Stimulated activated CD8-positive, alpha-beta memory T cell treated with anti-CD3 and anti-CD28 coated beads, Interleukin-15, amount 100 ng/mL, for 48 hours (primary cell): ENCODE measurements at regions not wholly inside any gene's neighbourhood (a gene's known extent, or its start where the extent isn't known, plus 50 kb on each side); places are given as distances from the start of the nearest gene placed in this dataset.

Experiments
- DNase-seq, 2 donors: peaks; one replicate each; pipeline ENCODE4 v3.0.0-alpha.2; 2020; ENCODE audit warnings: low read depth in 2 of 2

- no peak for DNase-seq
Measured at GRCh38 chr13:75050419-75051046, 431.4 kb downstream of the TBC1D4 start.

GRCh38 chr13:75049735-75050335 lies 432.1 kb downstream of the TBC1D4 start:
- DNase-seq: no peak

DNA sequence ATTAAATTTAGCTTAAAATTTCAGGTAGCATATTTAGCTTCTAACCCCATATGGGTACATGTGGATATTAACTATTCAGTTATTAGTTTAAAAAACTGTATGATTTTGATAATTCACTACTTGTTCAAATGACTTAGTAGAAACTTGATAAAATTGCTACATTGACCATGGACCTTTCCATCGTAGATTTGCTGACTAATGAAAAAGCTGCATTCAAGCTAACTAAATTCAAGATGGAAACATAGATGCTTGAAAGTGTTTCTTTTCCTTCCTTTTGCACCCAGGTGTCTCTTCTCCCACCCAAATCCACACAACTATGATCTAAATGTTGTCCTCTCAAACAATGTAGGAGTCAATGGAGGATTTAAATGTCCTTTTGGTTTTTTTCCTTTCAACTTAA lies 439.2 kb downstream of the TBC1D4 start:
- no peak for DNase-seq

DNA sequence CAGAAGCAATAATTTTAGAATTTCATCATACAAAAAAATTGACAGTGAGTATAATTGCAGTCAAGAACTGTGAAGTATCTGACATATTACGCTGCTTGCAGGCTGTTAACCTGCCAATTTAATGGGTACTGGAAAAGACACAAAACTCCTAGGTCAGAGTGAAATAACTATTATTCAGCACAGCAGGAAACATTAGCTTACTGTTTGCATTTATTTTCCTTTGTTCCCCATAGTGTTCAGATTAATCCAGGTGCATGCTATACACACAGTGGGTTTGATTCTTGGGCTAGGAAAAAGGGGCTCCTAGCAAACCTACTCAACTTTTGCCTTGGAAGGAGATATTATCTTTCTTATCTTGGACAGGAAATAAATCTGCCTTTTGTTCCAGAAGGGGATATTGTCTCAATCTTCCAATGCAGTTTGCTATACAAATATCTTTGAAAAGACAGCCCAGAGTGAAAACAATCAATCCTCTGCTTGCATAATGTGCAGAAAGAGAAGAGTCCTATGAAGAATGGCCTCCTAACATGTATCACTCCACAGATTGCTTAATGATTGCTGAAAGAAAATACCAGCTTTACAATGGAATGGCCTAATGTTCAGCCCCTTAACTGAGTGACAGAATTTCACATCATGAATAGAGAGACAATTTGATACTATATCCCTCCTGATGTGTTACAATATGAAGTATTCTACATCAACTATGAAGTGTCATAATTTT lies 443.4 kb downstream of the TBC1D4 start:
- no peak for DNase-seq

- no peak for DNase-seq
Measured at GRCh38 chr13:75025956-75026355, 456.0 kb downstream of the TBC1D4 start.

- no peak for DNase-seq
Measured at GRCh38 chr13:75024602-75025001, 457.4 kb downstream of the TBC1D4 start.

DNA sequence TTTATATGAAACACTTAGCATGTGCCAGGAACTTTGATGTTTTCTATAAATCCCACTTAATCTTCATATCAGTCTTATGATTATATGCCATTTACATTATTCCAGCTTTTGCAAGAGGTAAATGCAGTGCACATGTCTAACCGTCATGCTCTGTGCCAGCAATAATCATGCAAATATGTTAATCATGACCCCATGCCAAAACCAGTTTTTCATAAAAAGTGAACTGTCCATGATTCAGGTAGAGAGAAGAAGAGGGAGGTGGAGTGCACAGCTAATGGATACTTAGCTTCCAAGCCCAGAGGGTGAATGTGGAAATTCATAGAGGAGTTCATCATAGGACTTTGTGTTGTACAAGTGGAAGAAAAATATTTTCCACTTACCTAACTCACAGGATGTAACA lies 458.4 kb downstream of the TBC1D4 start:
- no peak for DNase-seq

- DNase-seq: no peak
Measured at GRCh38 chr13:75021151-75021550, 460.8 kb downstream of the TBC1D4 start.

DNA sequence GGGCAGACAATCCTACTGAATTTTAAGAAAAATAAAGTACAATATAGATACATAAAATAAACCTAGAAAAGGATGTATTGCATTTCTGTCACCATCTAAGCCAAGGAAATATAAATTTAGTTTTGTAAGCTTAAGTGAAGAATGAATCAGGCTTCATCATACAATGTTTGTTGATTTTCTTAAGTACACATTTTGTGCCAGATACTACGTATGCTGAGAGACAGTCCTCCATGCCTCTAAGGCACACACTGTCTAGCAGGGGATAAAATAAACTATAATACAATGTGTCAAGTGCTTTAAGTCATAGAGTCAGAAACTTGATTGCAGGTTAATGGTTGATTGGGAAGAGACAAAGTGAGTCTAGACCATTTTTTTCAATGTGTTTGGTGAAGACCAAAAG lies 465.7 kb downstream of the TBC1D4 start:
- DNase-seq: no peak

- DNase-seq: no peak
Measured at GRCh38 chr13:75013818-75014217, 468.2 kb downstream of the TBC1D4 start.

- DNase-seq: no peak
Measured at GRCh38 chr13:75010941-75011340, 471.0 kb downstream of the TBC1D4 start.

DNA sequence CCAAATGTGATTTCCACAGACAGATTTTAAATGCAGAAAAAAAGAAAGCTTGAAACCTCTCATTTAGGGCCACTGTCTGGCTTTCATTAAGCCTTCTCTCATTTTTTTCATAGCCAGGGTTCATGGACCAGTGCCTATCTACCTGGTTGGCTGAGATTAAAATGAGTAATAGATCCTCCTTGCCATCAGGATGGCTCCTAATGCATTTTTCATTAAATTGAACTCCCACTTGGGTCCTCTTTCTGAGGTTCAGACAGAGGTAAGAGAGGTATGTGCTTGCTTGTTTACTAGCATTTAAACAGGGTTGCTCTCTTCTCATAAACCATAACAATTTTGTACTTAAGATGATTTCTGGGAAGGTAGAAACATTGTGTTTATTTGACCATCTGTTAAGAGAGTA lies 473.0 kb downstream of the TBC1D4 start:
- DNase-seq: no peak

- DNase-seq: no peak
Measured at GRCh38 chr13:74990992-74991391, 491.0 kb downstream of the TBC1D4 start.

- no peak for DNase-seq
Measured at GRCh38 chr13:74987124-74987690, 494.8 kb downstream of the TBC1D4 start.

DNA sequence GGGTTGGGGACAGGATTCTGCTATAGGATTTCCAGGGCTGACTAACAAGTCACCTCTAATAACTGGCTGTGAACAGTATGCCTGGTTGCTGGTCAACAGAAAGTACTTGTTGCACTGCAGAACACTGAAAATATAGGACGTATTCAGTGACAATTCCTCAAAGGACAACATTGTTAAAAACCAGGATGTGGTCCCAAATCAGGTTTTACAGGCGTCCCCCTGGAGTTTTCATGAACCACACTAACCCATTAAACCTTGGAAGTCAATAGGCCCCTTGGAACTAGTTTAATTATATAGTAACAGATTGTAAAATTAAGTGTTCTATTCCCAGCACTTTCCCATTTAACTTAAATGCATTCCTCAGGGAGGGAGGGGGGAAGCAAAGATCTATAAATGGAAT lies 495.4 kb downstream of the TBC1D4 start:
- DNase-seq: no peak

DNA sequence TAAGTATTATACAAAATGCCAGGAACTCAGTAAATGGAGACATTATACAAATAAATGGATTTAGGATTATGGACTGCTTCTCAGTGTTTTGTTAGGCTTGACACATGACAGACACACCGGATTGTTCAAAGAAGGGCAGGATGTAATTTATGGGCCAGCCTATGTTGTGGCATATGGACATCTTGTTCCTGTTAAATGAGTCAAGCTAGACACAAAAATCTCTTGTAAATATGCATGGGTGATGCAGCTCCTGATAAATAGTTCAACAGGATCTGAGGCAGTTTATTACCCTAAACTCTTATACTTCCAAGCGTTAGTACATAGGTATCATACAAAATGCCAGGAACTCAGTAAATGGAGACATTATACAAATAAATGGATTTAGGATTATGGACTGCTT lies 502.3 kb downstream of the TBC1D4 start:
- DNase-seq: no peak

- DNase-seq: no peak
Measured at GRCh38 chr13:74978591-74978990, 503.4 kb downstream of the TBC1D4 start.

DNA sequence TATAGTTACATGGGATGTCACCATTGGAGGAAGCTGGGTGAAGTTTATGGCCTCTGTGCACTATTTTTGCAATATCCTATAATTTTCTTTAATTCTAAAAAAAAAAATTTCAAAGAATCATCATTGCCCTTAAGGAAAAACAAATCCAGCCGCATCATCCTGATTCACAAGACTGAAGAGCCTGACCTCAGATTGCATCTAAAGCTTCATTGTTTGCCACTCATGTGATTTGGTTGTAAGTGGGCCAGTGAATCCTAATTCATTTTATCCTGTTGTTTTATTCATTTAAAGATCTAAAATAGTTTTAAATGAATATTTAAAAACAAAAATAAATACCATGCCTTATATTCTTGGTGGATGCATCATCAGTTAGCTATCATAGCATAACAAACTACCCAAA lies 504.5 kb downstream of the TBC1D4 start:
- no peak for DNase-seq

DNA sequence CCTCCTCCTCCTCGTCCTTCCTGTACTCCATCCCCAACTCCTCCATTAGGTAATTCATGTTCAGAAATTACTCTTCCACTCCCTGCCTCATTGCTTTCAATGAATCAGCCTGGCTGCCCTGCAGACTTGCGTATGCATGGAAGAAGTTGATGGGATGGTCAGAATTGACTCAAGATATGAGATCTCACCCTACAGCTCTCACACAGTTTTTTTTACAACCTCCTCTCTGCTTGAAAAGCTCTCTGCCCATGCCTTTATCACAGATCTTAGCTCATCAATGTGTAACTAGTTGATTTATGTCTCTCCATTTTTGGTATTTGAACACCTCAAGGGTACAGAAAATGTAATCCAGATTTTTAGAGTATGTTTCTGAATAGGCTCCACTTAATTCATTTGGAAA lies 506.9 kb downstream of the TBC1D4 start:
- DNase-seq: no peak

GRCh38 chr13:74973935-74974879 lies 507.8 kb downstream of the TBC1D4 start:
- no peak for DNase-seq

GRCh38 chr13:74969419-74969818 lies 512.5 kb downstream of the TBC1D4 start:
- no peak for DNase-seq
